ENCODE measurements at regions not wholly inside any gene's neighbourhood (a gene's known extent, or its start where the extent isn't known, plus 50 kb on each side); places are given as distances from the start of the nearest gene placed in this dataset.

- TF ChIP-seq CTCF (conservative IDR thresholded peaks at IDR 0.05; ENCODE audit: low read depth, low read length) = no peak
- no peak overlapping the region for H3K4me3 ChIP-seq (ENCODE audit: low read length)
- DNase-seq (ENCODE audit: low read depth) = no peak
These were observed 178.0 kb downstream of the IPMK start for GRCh38 chr10:58089739-58090138.

- no peak for DNase-seq (ENCODE audit: low read depth)
- no peak overlapping the region for H3K4me3 ChIP-seq (ENCODE audit: low read length)
- TF ChIP-seq CTCF (conservative IDR thresholded peaks at IDR 0.05; ENCODE audit: low read depth, low read length) = no peak
These were observed 179.8 kb downstream of the IPMK start for GRCh38 chr10:58087896-58088295.

- no peak overlapping the region for H3K4me3 ChIP-seq (ENCODE audit: low read length)
These were observed 180.9 kb downstream of the IPMK start for GRCh38 chr10:58086763-58087150.

GRCh38 chr10:58086144-58086762 is 181.4 kb downstream of the IPMK start:
- TF ChIP-seq CTCF (conservative IDR thresholded peaks at IDR 0.05; ENCODE audit: low read depth, low read length) = no peak
- H3K4me3 ChIP-seq (ENCODE audit: low read length) = no peak overlapping the region
- no peak for DNase-seq (ENCODE audit: low read depth)

More at GRCh38 chr10:58086763-58087150, 180.9 kb downstream of the IPMK start:
- no peak for DNase-seq (ENCODE audit: low read depth)
- no peak for TF ChIP-seq CTCF (conservative IDR thresholded peaks at IDR 0.05; ENCODE audit: low read depth, low read length)

GRCh38 chr10:58082248-58082647 is 185.4 kb downstream of the IPMK start:
- no peak overlapping the region for H3K4me3 ChIP-seq (ENCODE audit: low read length)
- no peak for TF ChIP-seq CTCF (conservative IDR thresholded peaks at IDR 0.05; ENCODE audit: low read depth, low read length)
- DNase-seq (ENCODE audit: low read depth) = no peak

GRCh38 chr10:58081353-58081752 is 186.3 kb downstream of the IPMK start:
- TF ChIP-seq CTCF (conservative IDR thresholded peaks at IDR 0.05; ENCODE audit: low read depth, low read length) = no peak
- H3K4me3 ChIP-seq (ENCODE audit: low read length) = no peak overlapping the region
- DNase-seq (ENCODE audit: low read depth) = no peak

- DNase-seq (ENCODE audit: low read depth) = no peak
- no peak overlapping the region for H3K4me3 ChIP-seq (ENCODE audit: low read length)
- TF ChIP-seq CTCF (conservative IDR thresholded peaks at IDR 0.05; ENCODE audit: low read depth, low read length) = no peak
These were observed 188.2 kb downstream of the IPMK start for GRCh38 chr10:58079461-58079860.
